ENCODE measurements at regions not wholly inside any gene's neighbourhood (a gene's known extent, or its start where the extent isn't known, plus 50 kb on each side); places are given as distances from the start of the nearest gene placed in this dataset.

DNA sequence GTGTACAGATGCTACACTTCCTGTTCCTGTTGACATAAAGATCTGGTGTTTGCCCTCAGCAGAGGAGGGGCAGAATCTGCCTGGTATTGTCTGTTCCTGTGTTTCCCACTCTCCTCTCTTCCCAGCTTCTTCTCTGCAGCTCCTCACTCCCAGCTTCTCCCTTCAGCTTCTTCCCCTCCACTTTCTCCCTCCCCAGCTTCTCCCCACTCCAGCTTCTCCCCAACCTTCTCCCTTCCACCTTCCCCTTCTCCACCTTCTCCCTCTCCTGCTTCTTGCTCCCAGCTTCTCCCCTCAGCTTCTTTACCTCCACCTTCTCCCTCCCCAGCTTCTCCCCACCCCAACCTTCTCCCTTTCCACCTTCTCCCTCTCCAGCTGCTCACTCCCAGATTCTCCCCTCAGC lies 148.9 kb upstream of the IRX2 start:
- TF ChIP-seq, protein P1, sequence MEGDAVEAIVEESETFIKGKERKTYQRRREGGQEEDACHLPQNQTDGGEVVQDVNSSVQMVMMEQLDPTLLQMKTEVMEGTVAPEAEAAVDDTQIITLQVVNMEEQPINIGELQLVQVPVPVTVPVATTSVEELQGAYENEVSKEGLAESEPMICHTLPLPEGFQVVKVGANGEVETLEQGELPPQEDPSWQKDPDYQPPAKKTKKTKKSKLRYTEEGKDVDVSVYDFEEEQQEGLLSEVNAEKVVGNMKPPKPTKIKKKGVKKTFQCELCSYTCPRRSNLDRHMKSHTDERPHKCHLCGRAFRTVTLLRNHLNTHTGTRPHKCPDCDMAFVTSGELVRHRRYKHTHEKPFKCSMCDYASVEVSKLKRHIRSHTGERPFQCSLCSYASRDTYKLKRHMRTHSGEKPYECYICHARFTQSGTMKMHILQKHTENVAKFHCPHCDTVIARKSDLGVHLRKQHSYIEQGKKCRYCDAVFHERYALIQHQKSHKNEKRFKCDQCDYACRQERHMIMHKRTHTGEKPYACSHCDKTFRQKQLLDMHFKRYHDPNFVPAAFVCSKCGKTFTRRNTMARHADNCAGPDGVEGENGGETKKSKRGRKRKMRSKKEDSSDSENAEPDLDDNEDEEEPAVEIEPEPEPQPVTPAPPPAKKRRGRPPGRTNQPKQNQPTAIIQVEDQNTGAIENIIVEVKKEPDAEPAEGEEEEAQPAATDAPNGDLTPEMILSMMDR (IDR thresholded peaks at IDR 0.05) = no peak
- no peak for TF ChIP-seq ZFX (IDR thresholded peaks at IDR 0.05; ENCODE audit: borderline replicate concordance)
